ENCODE measurements at regions not wholly inside any gene's neighbourhood (a gene's known extent, or its start where the extent isn't known, plus 50 kb on each side); places are given as distances from the start of the nearest gene placed in this dataset.

DNA sequence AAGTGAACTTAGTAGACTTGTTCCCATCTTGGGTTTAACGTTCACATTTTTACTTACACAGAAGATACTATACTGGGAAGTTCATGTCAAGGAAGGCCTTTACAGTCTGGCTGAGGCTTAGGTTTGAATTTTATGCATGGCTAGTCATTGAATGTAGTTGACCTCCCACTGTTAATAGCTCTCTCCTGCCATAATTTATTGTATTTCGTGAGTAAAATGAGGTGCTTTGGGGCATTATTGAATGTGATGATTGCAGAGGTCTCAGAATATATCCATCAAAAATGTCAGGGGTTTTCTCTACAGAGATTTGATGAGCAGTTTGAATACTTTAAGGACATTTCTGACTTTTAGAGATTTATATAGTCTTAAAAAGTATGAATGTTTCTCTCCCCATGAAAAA is 356.6 kb upstream of the GRM7 start:
- TF ChIP-seq, protein P1, sequence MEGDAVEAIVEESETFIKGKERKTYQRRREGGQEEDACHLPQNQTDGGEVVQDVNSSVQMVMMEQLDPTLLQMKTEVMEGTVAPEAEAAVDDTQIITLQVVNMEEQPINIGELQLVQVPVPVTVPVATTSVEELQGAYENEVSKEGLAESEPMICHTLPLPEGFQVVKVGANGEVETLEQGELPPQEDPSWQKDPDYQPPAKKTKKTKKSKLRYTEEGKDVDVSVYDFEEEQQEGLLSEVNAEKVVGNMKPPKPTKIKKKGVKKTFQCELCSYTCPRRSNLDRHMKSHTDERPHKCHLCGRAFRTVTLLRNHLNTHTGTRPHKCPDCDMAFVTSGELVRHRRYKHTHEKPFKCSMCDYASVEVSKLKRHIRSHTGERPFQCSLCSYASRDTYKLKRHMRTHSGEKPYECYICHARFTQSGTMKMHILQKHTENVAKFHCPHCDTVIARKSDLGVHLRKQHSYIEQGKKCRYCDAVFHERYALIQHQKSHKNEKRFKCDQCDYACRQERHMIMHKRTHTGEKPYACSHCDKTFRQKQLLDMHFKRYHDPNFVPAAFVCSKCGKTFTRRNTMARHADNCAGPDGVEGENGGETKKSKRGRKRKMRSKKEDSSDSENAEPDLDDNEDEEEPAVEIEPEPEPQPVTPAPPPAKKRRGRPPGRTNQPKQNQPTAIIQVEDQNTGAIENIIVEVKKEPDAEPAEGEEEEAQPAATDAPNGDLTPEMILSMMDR (IDR thresholded peaks at IDR 0.05), result no peak
- no peak for TF ChIP-seq POLR2A (IDR thresholded peaks at IDR 0.05)
